OCI-LY7 (cell line): ENCODE measurements at regions not wholly inside any gene's neighbourhood (a gene's known extent, or its start where the extent isn't known, plus 50 kb on each side); places are given as distances from the start of the nearest gene placed in this dataset.

Experiments
- BruUV-seq: library from RNA; stranded (reverse); fragments of 400-500 nt; replicated peaks from 2 replicates; lab custom pipeline; 2021; lab: Mats Ljungman, UMichigan
- CTCF ChIA-PET: fragments of 300-600 bp; sonication (Branson Sonifier 250); formaldehyde crosslinking; loops from one replicate; lab custom pipeline; 2022; ENCODE audit warnings: antibody characterized with exemption; ENCODE audit not compliant: unreplicated experiment; lab: Charles Lee
- POLR2A ChIA-PET: fragments of 300-600 bp; sonication (Branson Sonifier 250); formaldehyde crosslinking; loops from one replicate; lab custom pipeline; 2022; ENCODE audit warnings: antibody characterized with exemption; lab: Charles Lee
- DNase-seq: peaks from one replicate; pipeline ENCODE4 v3.0.0-alpha.2; 2015; ENCODE audit warnings: low spot score
- H2AFZ ChIP-seq: fragments of 200-600 bp; sonication (generic), shearing (Covaris generic); 2 replicates; pipeline ENCODE4 v1.6.1; 2014; ENCODE audit warnings: mild to moderate bottlenecking, antibody characterized with exemption, low read length, moderate library complexity
- H3K27ac ChIP-seq: fragments of 200-600 bp; sonication (generic); 2 replicates; pipeline ENCODE4 v1.5.1; 2014; ENCODE audit warnings: mixed run types, low read depth, mild to moderate bottlenecking, moderate library complexity, low read length, inconsistent platforms; ENCODE audit not compliant: poor library complexity, severe bottlenecking
- H3K36me3 ChIP-seq: fragments of 200-600 bp; sonication (generic); 2 replicates; pipeline ENCODE4 v1.6.1; 2014; ENCODE audit warnings: mild to moderate bottlenecking, antibody characterized with exemption, low read length, moderate library complexity, mixed read lengths; ENCODE audit not compliant: insufficient read depth
- H3K4me1 ChIP-seq: fragments of 200-600 bp; sonication (generic); 2 replicates; pipeline ENCODE4 v1.5.1; 2014; ENCODE audit warnings: mild to moderate bottlenecking, low read length; ENCODE audit not compliant: insufficient read depth, poor library complexity, severe bottlenecking
- H3K4me2 ChIP-seq: fragments of 200-600 bp; sonication (generic); 2 replicates; pipeline ENCODE4 v1.6.1; 2014; ENCODE audit warnings: mild to moderate bottlenecking, low read length
- H3K4me3 ChIP-seq: fragments of 200-600 bp; sonication (generic); 2 replicates; pipeline ENCODE4 v1.5.1; 2014; ENCODE audit warnings: mild to moderate bottlenecking, low read depth, low read length; ENCODE audit not compliant: poor library complexity, severe bottlenecking
- H3K79me2 ChIP-seq: fragments of 200-600 bp; sonication (generic); 2 replicates; pipeline ENCODE4 v1.6.1; 2016; ENCODE audit warnings: low read depth, mild to moderate bottlenecking, low read length, moderate library complexity, mixed read lengths; ENCODE audit not compliant: insufficient read depth
- H3K9me2 ChIP-seq: fragments of 200-600 bp; sonication (generic); 2 replicates; pipeline ENCODE4 v1.6.1; 2016; ENCODE audit warnings: mild to moderate bottlenecking, low read length, mixed read lengths; ENCODE audit not compliant: insufficient read depth
- H3K9me3 ChIP-seq: fragments of 200-600 bp; sonication (generic); 2 replicates; pipeline ENCODE4 v1.6.1; 2014; ENCODE audit warnings: mild to moderate bottlenecking, mixed run types, low read length, mixed read lengths
- H4K20me1 ChIP-seq: fragments of 200-600 bp; sonication (generic); 2 replicates; pipeline ENCODE4 v1.6.1; 2014; ENCODE audit warnings: mild to moderate bottlenecking, antibody characterized with exemption, low read length, moderate library complexity, mixed read lengths; ENCODE audit not compliant: insufficient read depth
- EZH2phosphoT487 ChIP-seq: fragments of 200-600 bp; sonication (generic); IDR thresholded peaks from 2 replicates; pipeline ENCODE4 v1.6.1; 2018; ENCODE audit warnings: low read depth, borderline replicate concordance, mild to moderate bottlenecking, mixed run types, antibody characterized with exemption, low read length, moderate library complexity, mixed read lengths
- intact Hi-C: fragments of 100-400 bp; cut with micrococcal nuclease; formaldehyde crosslinking; loops from one replicate; pipeline ENCODE4 v1.10.0; 2022; ENCODE audit not compliant: unreplicated experiment
- TF ChIP-seq, protein P1 (sequence below): fragments of 200-600 bp; sonication (generic); conservative IDR thresholded peaks from 2 replicates; pipeline ENCODE4 v1.5.1; 2014; ENCODE audit warnings: mild to moderate bottlenecking, antibody characterized with exemption, low read length, moderate library complexity, mixed read lengths

DNA sequence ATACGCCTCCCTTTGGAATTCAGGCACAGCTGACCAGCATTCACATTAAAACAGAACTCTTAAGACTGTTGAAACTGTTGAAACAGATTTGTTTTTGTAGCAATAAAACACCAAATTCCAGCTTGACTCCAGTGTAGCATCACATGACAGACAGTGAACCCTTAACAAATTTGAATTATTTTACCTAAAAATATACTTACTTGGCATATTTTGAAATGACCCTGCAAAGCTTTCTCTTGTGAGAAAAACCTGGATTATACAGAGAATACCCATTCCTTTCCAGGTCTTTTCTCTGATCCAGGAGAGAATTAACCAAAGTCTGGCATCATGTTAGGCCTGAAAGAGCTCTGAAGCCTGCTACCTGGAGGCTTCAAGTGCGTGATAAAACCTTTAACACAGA, 410.3 kb downstream of the FOXG1 start:
- Histone ChIP-seq H4K20me1 (no peaks in the 10 kb centered on the region), H2AFZ (no peak overlapping the region), H3K4me3 (no peak overlapping the region), H3K9me2 (no peaks in the 10 kb centered on the region), H3K4me1 (no peaks in the 10 kb centered on the region), H3K9me3 (0 out of 2 replicates have a peak, but pooled peaks cover 4% of the 10 kb centered on the region), H3K4me2 (no peak overlapping the region), H3K79me2 (no peaks in the 10 kb centered on the region), H3K27ac (no peak overlapping the region), H3K36me3 (no peaks in the 10 kb centered on the region)
- DNase-seq: no peak
- POLR2A ChIA-PET: interaction anchor here (0.9 to 1.2 kb wide), 2 partner anchors 19 to 26 kb away, joined by 4 read pairs; no protein-coding TSS in a partner anchor
- intact Hi-C loops: no loop called here
- TF ChIP-seq, protein P1, sequence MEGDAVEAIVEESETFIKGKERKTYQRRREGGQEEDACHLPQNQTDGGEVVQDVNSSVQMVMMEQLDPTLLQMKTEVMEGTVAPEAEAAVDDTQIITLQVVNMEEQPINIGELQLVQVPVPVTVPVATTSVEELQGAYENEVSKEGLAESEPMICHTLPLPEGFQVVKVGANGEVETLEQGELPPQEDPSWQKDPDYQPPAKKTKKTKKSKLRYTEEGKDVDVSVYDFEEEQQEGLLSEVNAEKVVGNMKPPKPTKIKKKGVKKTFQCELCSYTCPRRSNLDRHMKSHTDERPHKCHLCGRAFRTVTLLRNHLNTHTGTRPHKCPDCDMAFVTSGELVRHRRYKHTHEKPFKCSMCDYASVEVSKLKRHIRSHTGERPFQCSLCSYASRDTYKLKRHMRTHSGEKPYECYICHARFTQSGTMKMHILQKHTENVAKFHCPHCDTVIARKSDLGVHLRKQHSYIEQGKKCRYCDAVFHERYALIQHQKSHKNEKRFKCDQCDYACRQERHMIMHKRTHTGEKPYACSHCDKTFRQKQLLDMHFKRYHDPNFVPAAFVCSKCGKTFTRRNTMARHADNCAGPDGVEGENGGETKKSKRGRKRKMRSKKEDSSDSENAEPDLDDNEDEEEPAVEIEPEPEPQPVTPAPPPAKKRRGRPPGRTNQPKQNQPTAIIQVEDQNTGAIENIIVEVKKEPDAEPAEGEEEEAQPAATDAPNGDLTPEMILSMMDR: no peak
- no peak for TF ChIP-seq EZH2phosphoT487
- CTCF ChIA-PET: no interaction called here
- no TSS peak for BruUV-seq

DNA sequence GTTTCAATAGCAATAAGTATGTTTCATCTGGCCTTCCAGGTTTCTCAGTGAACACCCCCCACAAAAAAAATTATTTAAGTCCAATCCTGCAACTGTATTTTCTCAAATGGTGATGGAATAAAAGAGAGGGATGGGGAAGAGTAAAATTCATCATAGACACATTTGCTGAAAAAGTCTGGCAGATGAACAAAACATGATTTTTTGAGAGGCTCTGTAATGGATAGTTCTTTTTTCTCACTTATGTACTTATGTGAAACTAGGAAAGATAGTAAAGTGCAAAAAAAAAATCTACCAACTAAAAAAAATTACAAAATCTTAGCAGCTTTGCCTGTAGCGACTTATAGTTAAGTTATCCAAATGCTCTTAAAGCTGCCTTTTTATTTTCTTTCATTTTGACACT, 412.4 kb downstream of the FOXG1 start:
- intact Hi-C loops: no loop called here
- 0 out of 2 replicates have a peak, but pooled peaks cover 4% of the 10 kb centered on the region for H3K9me3 ChIP-seq
- POLR2A ChIA-PET: interaction anchor here (0.6 kb wide), 1 partner anchor 433 kb away, joined by 4 read pairs; no protein-coding TSS in a partner anchor
- CTCF ChIA-PET: no interaction called here
- no peaks in the 10 kb centered on the region for H3K79me2 ChIP-seq
- DNase-seq: no peak
- no peaks in the 10 kb centered on the region for H3K9me2 ChIP-seq
- BruUV-seq: no TSS peak
- no peak overlapping the region for H2AFZ ChIP-seq
- no peaks in the 10 kb centered on the region for H4K20me1 ChIP-seq
- H3K27ac ChIP-seq: no peak overlapping the region
- TF ChIP-seq, protein P1: no peak
- no peak for TF ChIP-seq EZH2phosphoT487
- no peak overlapping the region for H3K4me2 ChIP-seq
- H3K4me1 ChIP-seq: no peaks in the 10 kb centered on the region
- no peaks in the 10 kb centered on the region for H3K36me3 ChIP-seq
- no peak overlapping the region for H3K4me3 ChIP-seq

DNA sequence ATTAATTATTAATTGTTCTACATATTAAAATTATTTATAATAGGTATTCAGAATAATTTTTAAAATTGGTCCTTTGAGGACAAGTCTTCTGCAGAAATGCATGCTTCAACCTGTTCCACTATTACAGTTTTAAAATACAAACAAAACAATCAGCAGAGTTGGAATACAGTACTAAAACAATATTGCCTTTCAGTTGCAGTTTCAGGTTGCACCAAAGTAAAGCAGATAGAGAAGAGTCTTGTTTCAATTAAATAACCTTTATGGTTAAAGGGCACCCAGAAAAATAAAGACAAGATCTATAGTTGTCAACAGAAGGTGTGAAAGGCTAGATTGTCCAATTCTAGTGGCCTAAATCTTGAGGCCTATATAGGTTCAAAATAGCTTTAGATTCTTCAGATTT, 424.5 kb downstream of the FOXG1 start:
- TF ChIP-seq, protein P1: no peak
- TF ChIP-seq EZH2phosphoT487: no peak
- intact Hi-C loops: no loop called here
- no peak for DNase-seq
- Histone ChIP-seq H3K4me1 (no peaks in the 10 kb centered on the region), H3K36me3 (no peaks in the 10 kb centered on the region), H3K9me2 (no peaks in the 10 kb centered on the region), H3K79me2 (no peaks in the 10 kb centered on the region), H3K27ac (no peak overlapping the region), H4K20me1 (no peaks in the 10 kb centered on the region), H3K4me3 (no peak overlapping the region), H3K9me3 (0 out of 2 replicates have a peak, but pooled peaks cover 9% of the 10 kb centered on the region), H3K4me2 (no peak overlapping the region), H2AFZ (no peak overlapping the region)
- ChIA-PET POLR2A (interaction anchor here (0.5 kb wide), 1 partner anchor 52 kb away, joined by 3 read pairs; no protein-coding TSS in a partner anchor), CTCF (no interaction called here)
- no TSS peak for BruUV-seq
